ENCODE measurements at regions not wholly inside any gene's neighbourhood (a gene's known extent, or its start where the extent isn't known, plus 50 kb on each side); places are given as distances from the start of the nearest gene placed in this dataset.

GRCh38 chr4:181677621-181678020, 565.6 kb upstream of the TENM3 start:
- TF ChIP-seq, protein P1, sequence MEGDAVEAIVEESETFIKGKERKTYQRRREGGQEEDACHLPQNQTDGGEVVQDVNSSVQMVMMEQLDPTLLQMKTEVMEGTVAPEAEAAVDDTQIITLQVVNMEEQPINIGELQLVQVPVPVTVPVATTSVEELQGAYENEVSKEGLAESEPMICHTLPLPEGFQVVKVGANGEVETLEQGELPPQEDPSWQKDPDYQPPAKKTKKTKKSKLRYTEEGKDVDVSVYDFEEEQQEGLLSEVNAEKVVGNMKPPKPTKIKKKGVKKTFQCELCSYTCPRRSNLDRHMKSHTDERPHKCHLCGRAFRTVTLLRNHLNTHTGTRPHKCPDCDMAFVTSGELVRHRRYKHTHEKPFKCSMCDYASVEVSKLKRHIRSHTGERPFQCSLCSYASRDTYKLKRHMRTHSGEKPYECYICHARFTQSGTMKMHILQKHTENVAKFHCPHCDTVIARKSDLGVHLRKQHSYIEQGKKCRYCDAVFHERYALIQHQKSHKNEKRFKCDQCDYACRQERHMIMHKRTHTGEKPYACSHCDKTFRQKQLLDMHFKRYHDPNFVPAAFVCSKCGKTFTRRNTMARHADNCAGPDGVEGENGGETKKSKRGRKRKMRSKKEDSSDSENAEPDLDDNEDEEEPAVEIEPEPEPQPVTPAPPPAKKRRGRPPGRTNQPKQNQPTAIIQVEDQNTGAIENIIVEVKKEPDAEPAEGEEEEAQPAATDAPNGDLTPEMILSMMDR (IDR thresholded peaks at IDR 0.05; ENCODE audit: insufficient read depth, low read depth, low read length): no peak
- no peak for TF ChIP-seq EZH2 (IDR thresholded peaks at IDR 0.05; ENCODE audit: insufficient read depth, low read length)
